ENCODE measurements at regions not wholly inside any gene's neighbourhood (a gene's known extent, or its start where the extent isn't known, plus 50 kb on each side); places are given as distances from the start of the nearest gene placed in this dataset.
A peak's percentile ranks its signal among the peaks of the same experiment; 100 is the strongest.
"Not testable (repeated sequence)": the region's sequence is repeated elsewhere in the genome, so short reads cannot be mapped to it uniquely, and the experiment has no call there.

- Mint-ChIP-seq H3K9me3 (no peaks in the 10 kb centered on the region), H3K36me3 (ENCODE audit: low read depth) (no peaks in the 10 kb centered on the region), H3K4me1 (peaks cover 6% of the 10 kb centered on the region), H3K4me3 (no peak overlapping the region), H3K27me3 (ENCODE audit: low read depth) (peaks cover 41% of the 10 kb centered on the region), H3K27ac (no peak overlapping the region)
- TF ChIP-seq CTCF (IDR thresholded peaks at IDR 0.05; ENCODE audit: unreplicated experiment in 3 of 3) = no peak
Observed at GRCh38 chr7:131932271-131932670, 375.8 kb upstream of the PODXL start.

DNA sequence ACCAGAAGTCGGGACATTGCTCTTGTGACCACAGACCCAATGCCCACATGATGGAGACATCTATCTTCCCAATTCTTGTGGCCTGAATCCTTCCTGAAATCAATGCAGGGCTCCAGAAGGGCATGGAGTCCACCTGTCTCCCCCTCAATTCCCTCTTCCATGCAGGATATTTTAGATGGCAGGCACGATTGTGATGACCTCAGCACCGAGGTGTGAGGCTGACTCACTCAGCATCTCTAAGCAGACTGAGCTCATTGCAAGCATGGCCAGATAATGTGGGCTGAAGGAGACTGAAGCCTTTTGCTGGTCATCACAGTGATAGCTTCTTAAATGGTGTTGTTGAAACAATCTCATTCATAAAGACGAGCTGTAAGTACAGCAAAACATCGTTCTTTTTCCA is 374.9 kb upstream of the PODXL start:
- H3K4me1 Mint-ChIP-seq = peaks cover 6% of the 10 kb centered on the region
- no peak for TF ChIP-seq CTCF (IDR thresholded peaks at IDR 0.05; ENCODE audit: unreplicated experiment in 3 of 3)
- no peaks in the 10 kb centered on the region for H3K9me3 Mint-ChIP-seq
- H3K36me3 Mint-ChIP-seq (ENCODE audit: low read depth) = no peaks in the 10 kb centered on the region
- H3K27ac Mint-ChIP-seq = no peak overlapping the region
- H3K27me3 Mint-ChIP-seq (ENCODE audit: low read depth) = peaks cover 46% of the 10 kb centered on the region
- no peak overlapping the region for H3K4me3 Mint-ChIP-seq

GRCh38 chr7:131929632-131930031 is 373.2 kb upstream of the PODXL start:
- no peak for TF ChIP-seq CTCF (IDR thresholded peaks at IDR 0.05; ENCODE audit: unreplicated experiment in 3 of 3)
- H3K4me3 Mint-ChIP-seq = no peak overlapping the region
- H3K4me1 Mint-ChIP-seq = no peaks in the 10 kb centered on the region
- H3K36me3 Mint-ChIP-seq (ENCODE audit: low read depth) = no peaks in the 10 kb centered on the region
- no peak overlapping the region for H3K27ac Mint-ChIP-seq
- H3K9me3 Mint-ChIP-seq = no peaks in the 10 kb centered on the region
- H3K27me3 Mint-ChIP-seq (ENCODE audit: low read depth) = peaks cover 37% of the 10 kb centered on the region

GRCh38 chr7:131927770-131928423 is 371.5 kb upstream of the PODXL start:
- H3K27me3 Mint-ChIP-seq (ENCODE audit: low read depth) = peaks cover 30% of the 10 kb centered on the region
- peak overlapping the region in 1 of 3 experiments; percentile 70 for H3K27ac Mint-ChIP-seq
- no peaks in the 10 kb centered on the region for H3K36me3 Mint-ChIP-seq (ENCODE audit: low read depth)
- TF ChIP-seq CTCF (IDR thresholded peaks at IDR 0.05; ENCODE audit: unreplicated experiment in 3 of 3) = no peak
- H3K9me3 Mint-ChIP-seq = no peaks in the 10 kb centered on the region
- H3K4me1 Mint-ChIP-seq = no peaks in the 10 kb centered on the region
- H3K4me3 Mint-ChIP-seq = no peak overlapping the region

GRCh38 chr7:131925636-131926035 is 369.2 kb upstream of the PODXL start:
- H3K27me3 Mint-ChIP-seq (ENCODE audit: low read depth) = peaks cover 35% of the 10 kb centered on the region
- no peaks in the 10 kb centered on the region for H3K9me3 Mint-ChIP-seq
- H3K36me3 Mint-ChIP-seq (ENCODE audit: low read depth) = no peaks in the 10 kb centered on the region
- no peak overlapping the region for H3K4me3 Mint-ChIP-seq
- TF ChIP-seq CTCF (IDR thresholded peaks at IDR 0.05; ENCODE audit: unreplicated experiment in 3 of 3) = no peak
- no peaks in the 10 kb centered on the region for H3K4me1 Mint-ChIP-seq
- H3K27ac Mint-ChIP-seq = no peak overlapping the region

GRCh38 chr7:131924857-131925256 is 368.4 kb upstream of the PODXL start:
- Mint-ChIP-seq H3K4me1 (no peaks in the 10 kb centered on the region), H3K27ac (no peak overlapping the region), H3K9me3 (no peaks in the 10 kb centered on the region), H3K36me3 (ENCODE audit: low read depth) (no peaks in the 10 kb centered on the region), H3K4me3 (no peak overlapping the region), H3K27me3 (ENCODE audit: low read depth) (peaks cover 32% of the 10 kb centered on the region)
- no peak for TF ChIP-seq CTCF (IDR thresholded peaks at IDR 0.05; ENCODE audit: unreplicated experiment in 3 of 3)

DNA sequence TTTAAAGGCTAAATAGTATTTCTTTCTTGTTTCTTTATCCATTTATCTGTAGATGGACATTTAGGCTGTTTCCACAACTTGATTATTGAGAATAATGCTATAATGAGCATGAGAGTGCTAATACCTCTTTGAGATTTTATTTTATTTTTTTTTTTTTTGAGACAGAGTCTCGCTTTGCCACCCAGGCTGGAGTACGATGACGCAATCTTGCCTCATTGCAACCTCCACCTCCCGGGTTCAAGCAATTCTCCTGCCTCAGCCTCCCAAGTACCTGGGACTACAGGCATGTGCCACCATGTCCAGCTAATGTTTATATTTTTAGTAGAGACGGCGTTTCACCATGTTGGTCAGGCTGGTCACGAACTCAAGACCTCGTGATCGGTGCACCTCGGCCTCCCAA is 366.5 kb upstream of the PODXL start:
- not testable (repeated sequence) for H3K27ac Mint-ChIP-seq; H3K36me3 Mint-ChIP-seq (ENCODE audit: low read depth); H3K4me1 Mint-ChIP-seq; H3K4me3 Mint-ChIP-seq; H3K9me3 Mint-ChIP-seq
- peaks cover 23% of the 10 kb centered on the region for H3K27me3 Mint-ChIP-seq (ENCODE audit: low read depth)

Data from nephron (organoid).